HG03060 (cell line): ENCODE measurements at regions not wholly inside any gene's neighbourhood (a gene's known extent, or its start where the extent isn't known, plus 50 kb on each side); places are given as distances from the start of the nearest gene placed in this dataset.
"Not testable (repeated sequence)": the region's sequence is repeated elsewhere in the genome, so short reads cannot be mapped to it uniquely, and the experiment has no call there.

Experiments used
- ATAC-seq: cut with Tn5 transposase; IDR thresholded peaks from one replicate; pipeline ENCODE4 v1.9.1; 2021; ENCODE audit warnings: low read depth, moderate number of reproducible peaks; ENCODE audit not compliant: unreplicated experiment

- no peak for ATAC-seq
These were observed 322.6 kb upstream of the MAOA start for GRCh38 chrX:43333543-43333942.

GRCh38 chrX:43345166-43345565 is 310.9 kb upstream of the MAOA start:
- ATAC-seq, result no peak

GRCh38 chrX:43349363-43349762 is 306.7 kb upstream of the MAOA start:
- ATAC-seq, result no peak

DNA sequence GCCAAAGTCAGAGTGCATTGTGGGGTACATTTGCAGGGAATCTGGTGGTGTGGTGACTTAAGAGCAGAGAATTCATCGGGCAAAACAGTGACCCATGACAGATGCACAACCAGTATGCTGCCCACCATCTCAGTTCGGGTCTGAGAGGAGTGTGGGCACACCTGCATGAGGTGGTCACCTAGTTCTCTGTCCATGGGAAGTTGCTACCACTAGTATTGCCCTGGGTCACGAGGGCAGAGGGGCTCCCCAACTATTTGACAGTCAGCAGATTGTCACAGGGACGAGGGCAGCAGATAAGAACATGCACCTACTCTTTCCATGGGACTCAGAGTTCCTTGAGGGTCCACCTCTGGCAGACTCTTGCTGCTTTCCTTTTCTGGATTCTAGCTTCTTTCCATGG is 305.2 kb upstream of the MAOA start:
- ATAC-seq, result no peak

- ATAC-seq, result no peak
These were observed 298.4 kb upstream of the MAOA start for GRCh38 chrX:43357741-43358140.

- no peak for ATAC-seq
These were observed 283.1 kb upstream of the MAOA start for GRCh38 chrX:43373032-43373431.

GRCh38 chrX:43375136-43375535 is 281.0 kb upstream of the MAOA start:
- ATAC-seq, result no peak

- ATAC-seq, result no peak
These were observed 275.4 kb upstream of the MAOA start for GRCh38 chrX:43380704-43381103.

- ATAC-seq, result no peak
These were observed 269.2 kb upstream of the MAOA start for GRCh38 chrX:43386875-43387274.

- no peak for ATAC-seq
These were observed 250.9 kb upstream of the MAOA start for GRCh38 chrX:43405191-43405590.

DNA sequence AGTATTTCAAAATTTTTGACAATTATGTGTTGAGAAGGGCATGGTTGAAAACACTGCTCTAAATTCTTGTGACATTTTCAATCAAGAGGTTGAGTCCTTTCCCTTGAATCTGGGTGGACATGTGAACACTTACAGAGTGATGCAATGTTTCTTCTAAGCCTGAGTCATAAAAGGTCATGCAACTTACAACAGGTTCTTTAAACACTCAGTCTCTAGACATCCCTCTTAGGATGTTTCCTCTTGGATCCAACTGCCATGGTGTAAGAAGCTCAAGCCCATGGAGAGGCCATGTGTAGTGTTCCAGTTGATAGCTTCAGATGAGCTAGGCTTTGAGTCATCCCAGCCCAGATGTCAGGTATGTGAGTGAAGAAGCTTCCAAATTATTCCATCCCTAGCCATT is 232.2 kb upstream of the MAOA start:
- ATAC-seq, result no peak

GRCh38 chrX:43436517-43436916 is 219.6 kb upstream of the MAOA start:
- no peak for ATAC-seq

GRCh38 chrX:43446752-43447151 is 209.3 kb upstream of the MAOA start:
- ATAC-seq, result no peak

- no peak for ATAC-seq
These were observed 207.4 kb upstream of the MAOA start for GRCh38 chrX:43448688-43449087.

DNA sequence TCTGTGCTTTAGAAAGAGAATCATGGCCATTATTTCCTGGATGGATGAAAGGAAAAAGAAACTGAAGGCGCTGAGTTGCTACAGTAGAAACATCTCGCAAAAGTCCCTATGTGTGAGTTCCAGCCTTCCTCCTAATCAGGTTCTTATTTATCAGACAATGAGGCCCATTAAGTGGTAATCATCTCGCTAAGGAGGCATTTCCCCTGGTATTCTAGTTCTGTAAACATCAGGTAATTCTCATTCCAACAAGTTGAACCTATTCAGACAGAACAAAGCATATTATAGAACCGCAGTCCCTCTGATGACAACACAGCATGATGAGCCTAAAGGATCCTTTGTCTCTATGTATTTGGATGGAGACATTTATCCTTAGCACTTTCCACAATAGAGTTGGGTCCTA is 205.7 kb upstream of the MAOA start:
- ATAC-seq, result no peak

DNA sequence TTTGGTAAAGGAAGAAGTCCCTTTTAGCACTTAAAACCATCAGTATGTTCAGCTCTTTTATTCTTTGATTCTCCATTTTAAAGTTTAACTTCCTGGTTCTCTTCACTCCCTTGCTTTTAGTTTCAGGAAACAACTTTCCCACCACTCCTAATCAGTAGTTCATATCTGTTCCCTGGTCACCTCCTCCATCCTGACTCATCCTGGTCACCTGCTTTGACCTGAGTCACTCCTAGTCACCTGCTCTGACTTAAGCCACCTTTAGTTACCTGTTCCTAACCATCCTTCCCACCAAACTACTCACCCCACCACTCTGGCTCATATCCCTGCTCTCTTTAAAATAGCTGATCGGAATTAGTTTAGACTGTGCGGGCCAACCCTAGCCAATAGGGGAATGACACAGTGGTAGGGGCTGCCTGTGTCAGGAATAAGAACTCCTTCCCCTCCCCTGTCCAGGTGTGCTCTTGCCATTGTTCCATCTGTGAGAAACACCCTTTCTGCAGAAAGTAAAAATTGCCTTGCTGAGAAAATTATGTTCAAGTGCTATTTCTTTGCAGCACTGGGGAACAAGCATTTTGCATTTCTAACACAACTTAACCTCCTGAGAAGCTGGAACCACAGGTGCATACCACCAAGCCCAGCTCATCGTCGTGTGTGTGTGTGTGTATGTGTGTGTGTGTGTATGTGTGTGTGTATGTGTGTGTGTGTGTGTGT is 204.0 kb upstream of the MAOA start:
- not testable (repeated sequence) for ATAC-seq

DNA sequence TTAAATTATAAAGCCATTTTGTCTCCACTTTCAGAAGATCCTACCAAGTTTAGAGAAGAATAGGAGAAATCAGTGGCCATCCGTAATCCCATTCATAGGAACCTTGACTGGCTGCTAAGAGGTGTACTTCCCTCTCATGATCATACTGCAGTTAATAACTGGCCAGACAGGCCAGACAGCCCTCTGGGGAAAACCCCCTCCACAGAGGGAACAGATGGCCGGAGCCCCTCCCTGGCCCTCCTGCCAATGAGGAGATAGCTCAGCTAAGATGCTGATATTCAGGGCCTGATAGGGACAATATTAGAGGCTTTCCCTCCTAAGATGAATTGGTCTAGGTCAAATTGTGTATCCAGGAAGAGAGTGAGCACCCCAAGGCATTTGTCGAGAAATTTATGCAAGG is 200.0 kb upstream of the MAOA start:
- ATAC-seq, result no peak

- no peak for ATAC-seq
These were observed 199.2 kb upstream of the MAOA start for GRCh38 chrX:43456906-43457305.

DNA sequence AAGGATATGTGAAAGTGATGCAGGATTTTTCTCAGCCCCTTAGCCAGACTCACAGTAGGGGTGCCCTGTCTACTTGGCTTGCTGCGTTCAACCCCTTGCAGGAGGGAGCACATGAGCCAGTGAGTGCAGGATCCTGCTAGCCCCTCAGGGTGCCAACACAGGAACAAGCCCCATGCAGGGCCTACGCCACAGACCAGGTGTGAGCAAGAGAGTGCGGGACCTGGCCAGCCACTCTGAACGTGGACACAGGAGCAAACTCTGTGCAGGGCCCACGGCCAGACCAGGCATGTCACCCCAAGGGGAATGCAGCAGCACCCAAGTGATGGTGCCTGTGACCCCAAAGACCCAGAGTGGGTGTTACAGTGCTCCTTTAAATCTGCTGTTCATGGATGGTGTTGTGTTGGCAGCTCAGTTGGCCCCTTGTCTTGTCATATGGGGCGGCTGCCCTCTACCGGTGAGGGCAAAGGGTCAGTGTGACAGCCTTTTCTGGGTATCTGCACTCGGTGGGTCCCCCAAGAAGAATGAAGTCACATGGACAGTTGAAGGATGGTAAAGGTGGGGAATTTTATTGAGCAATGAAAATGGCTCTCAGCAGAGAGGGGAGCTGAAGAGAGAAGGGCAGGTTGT is 188.4 kb upstream of the MAOA start:
- no peak for ATAC-seq

- ATAC-seq, result no peak
These were observed 186.6 kb upstream of the MAOA start for GRCh38 chrX:43469391-43470054.

DNA sequence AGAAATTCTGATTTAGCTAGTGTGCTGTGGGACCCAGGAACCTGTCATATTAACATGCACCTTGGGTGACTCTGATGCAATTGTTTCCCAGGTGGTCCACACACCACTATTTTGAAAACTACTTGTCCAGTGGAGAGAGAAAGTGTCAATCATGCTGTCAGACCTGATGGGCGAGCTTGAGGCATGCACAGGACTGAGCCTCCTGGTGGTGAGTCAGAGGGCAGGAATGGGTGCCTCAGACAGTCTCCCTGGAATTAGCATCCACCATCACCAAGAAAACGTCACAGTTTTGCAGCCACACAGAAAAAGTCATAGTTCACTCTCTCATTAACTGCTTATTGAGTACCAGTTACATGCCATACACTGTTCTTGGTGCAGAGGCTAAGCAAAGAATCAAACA is 181.8 kb upstream of the MAOA start:
- no peak for ATAC-seq

DNA sequence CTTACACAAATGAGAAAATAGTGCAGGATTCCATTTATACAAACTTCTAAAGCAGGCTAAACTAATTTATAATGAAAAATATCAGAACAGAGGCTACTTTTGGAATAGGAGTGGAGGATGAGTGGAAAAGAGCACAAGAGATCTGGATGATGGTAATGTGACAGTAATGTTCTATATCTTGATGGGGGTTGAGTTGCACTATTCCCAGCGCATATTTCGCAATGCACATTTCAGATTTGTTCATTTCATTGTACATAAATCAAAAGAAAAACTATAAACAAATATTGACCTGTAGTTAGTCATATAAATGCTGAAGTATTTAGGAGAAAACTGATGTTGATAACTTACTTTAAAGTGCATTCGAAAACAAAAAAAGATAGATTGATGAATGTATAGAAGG is 177.0 kb upstream of the MAOA start:
- ATAC-seq, result no peak
